ENCODE measurements at regions not wholly inside any gene's neighbourhood (a gene's known extent, or its start where the extent isn't known, plus 50 kb on each side); places are given as distances from the start of the nearest gene placed in this dataset.
"Not testable (repeated sequence)": the region's sequence is repeated elsewhere in the genome, so short reads cannot be mapped to it uniquely, and the experiment has no call there.

DNA sequence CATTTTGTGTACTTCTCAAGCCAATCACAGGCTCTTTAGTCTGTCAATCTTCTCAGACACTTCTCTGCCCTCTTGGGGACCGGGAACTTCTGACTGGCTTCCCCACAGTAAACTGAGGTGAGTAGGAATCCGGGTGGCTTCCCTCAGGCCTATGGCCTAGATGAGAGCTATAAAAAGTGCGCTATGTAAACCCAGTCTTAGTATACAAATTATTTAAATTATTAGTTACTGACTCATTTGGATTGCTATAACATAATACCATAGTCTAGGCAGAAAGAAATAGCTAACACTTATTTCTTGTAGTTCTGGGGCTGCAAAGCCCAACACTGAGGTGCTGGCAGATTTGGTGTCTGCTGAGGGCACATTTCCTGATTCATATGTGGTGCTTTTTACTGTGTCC is 109.2 kb upstream of the MCHR2 start:
- DNase-seq (ENCODE audit: low read depth in 3 of 3, low spot score in 2 of 3), result no peak

- DNase-seq (ENCODE audit: low read depth in 3 of 3, low spot score in 2 of 3), result no peak
Observed at GRCh38 chr6:100101644-100102043, 107.6 kb upstream of the MCHR2 start.

- no peak for DNase-seq (ENCODE audit: low read depth in 3 of 3, low spot score in 2 of 3)
Observed at GRCh38 chr6:100100776-100101175, 106.8 kb upstream of the MCHR2 start.

DNA sequence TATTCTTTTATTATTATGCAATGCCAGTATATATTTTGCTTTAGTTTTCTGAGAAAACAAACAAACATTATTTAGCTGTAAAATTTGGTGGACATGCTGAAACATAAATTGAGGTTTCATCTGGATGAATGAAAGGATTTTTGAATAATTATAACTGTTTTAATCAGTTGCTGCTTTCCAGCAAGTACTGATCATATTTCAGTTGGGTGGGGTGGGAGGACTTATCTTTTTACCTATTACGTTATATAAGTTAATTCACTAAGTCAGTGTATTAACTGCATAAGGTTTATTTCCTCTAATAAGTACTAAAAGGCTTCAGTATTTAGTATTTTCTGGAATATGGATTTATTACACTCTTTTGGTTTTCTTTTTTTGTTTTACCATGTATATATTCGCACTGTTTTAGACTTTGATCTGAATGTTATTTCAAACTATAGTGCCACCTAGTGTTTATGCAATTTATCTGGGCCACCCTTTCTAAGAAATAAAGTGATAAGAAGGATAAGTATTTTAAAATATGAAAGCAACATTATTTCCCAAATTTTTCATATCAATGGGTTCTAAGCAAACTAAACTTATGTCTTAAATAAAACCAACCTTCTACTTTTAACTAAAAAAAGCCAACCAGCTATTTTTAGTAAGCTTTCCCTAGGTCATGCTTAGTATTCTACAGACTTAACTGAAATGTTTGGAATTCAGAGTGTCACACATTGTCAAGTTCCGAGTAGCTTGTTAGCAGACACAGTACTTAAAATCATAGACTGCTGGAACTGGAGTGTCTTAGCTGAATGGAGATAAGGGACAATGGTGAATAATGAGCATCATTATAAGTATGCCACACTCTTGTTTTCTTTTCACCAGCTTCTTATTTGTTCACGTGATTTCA is 105.4 kb upstream of the MCHR2 start:
- no peak for DNase-seq (ENCODE audit: low read depth in 3 of 3, low spot score in 2 of 3)

- no peak for DNase-seq (ENCODE audit: low read depth in 3 of 3, low spot score in 2 of 3)
Observed at GRCh38 chr6:100096936-100097335, 102.9 kb upstream of the MCHR2 start.

- no peak for DNase-seq (ENCODE audit: low read depth in 3 of 3, low spot score in 2 of 3)
Observed at GRCh38 chr6:100096341-100096740, 102.3 kb upstream of the MCHR2 start.

GRCh38 chr6:100093405-100093804 is 99.4 kb upstream of the MCHR2 start:
- DNase-seq (ENCODE audit: low read depth in 3 of 3, low spot score in 2 of 3), result no peak

DNA sequence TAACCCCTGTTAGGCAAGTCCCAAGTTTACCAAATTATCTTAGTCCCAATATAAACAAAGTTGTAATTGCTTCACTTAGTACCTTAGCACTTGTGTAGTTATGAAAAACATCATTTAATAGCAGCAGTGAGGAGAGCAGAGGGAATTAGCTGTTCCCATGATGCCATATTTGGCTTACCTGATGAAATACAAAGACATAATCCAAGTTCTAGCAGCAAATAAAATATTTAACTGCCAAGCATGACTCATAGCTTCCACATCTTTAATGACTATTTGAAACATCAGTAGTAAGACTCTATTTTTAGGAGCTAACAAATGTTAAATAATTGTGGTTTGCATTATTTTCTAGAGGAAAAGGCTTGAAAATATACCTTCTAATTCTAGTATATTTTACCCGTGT is 94.0 kb upstream of the MCHR2 start:
- no peak for DNase-seq (ENCODE audit: low read depth in 3 of 3, low spot score in 2 of 3)

GRCh38 chr6:100084991-100085364 is 91.0 kb upstream of the MCHR2 start:
- no peak for DNase-seq (ENCODE audit: low read depth in 3 of 3, low spot score in 2 of 3)

- no peak for DNase-seq (ENCODE audit: low read depth in 3 of 3, low spot score in 2 of 3)
Observed at GRCh38 chr6:100084316-100084990, 90.4 kb upstream of the MCHR2 start.

DNA sequence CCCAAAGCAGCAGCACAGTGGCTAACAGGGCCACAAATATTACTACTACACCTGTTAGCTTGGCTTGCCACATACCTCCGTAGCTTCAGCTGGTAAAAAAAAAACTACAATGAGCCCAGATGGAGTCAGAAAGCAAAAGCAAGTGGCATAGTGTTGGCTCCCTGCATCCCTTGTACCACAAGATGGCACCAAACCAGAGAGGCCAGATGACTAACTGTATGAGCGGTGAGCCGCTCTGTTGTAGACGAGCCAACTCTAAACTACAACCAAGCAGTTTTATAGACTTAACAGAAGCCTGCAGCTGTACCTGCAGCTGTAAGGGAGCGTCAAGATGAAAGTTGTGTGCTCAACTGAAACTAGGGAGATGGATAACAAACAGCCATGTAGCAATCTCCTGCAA is 84.5 kb upstream of the MCHR2 start:
- DNase-seq (ENCODE audit: low read depth in 3 of 3, low spot score in 2 of 3), result no peak

GRCh38 chr6:100065348-100065747 is 71.3 kb upstream of the MCHR2 start:
- no peak for DNase-seq (ENCODE audit: low read depth in 3 of 3, low spot score in 2 of 3)

- no peak for DNase-seq (ENCODE audit: low read depth in 3 of 3, low spot score in 2 of 3)
Observed at GRCh38 chr6:100062621-100063020, 68.6 kb upstream of the MCHR2 start.

- no peak for DNase-seq (ENCODE audit: low read depth in 3 of 3, low spot score in 2 of 3)
Observed at GRCh38 chr6:100057941-100058340, 63.9 kb upstream of the MCHR2 start.

- DNase-seq (ENCODE audit: low read depth in 3 of 3, low spot score in 2 of 3), result no peak
Observed at GRCh38 chr6:100050550-100050949, 56.5 kb upstream of the MCHR2 start.

DNA sequence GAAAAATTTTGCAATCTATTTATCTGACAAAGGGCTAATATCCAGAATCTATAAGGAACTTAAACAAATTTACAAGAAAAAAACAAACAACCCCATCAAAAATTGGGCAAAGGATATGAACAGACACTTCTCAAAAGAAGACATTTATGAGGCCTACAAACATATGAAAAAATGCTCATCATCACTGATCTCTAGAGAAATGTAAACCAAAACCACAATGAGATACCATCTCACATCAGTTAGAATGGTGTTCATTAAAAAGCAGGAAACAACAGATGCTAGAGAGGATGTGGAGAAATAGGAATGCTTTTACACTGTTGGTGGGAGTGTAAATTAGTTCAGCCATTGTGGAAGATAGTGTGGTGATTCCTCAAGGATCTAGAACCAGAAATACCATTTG is 49.9 kb upstream of the MCHR2 start:
- not testable (repeated sequence) for DNase-seq (ENCODE audit: low read depth in 3 of 3, low spot score in 2 of 3)
